Thoracic aorta (tissue), 2 donors: ENCODE measurements at regions not wholly inside any gene's neighbourhood (a gene's known extent, or its start where the extent isn't known, plus 50 kb on each side); places are given as distances from the start of the nearest gene placed in this dataset.

ENCODE experiments used
- ATAC-seq: fragments of 150-250 bp; one replicate; pipeline ENCODE4 v1.8.0; 2017; ENCODE audit warnings: low read depth; ENCODE audit not compliant: insufficient number of reproducible peaks, low FRiP score
- DNase-seq: peaks from one replicate; pipeline ENCODE4 v3.0.0-alpha.2; 2020; ENCODE audit warnings: low spot score
- H3K27ac ChIP-seq, 2 donors: fragments of 200-600 bp; sonication (generic); 1 replicate in 1 of 2; 2 replicates in 1 of 2; pipeline ENCODE4 v1.5.1; 2016; ENCODE audit warnings: mild to moderate bottlenecking in 2 of 2, moderate library complexity in 2 of 2
- H3K27me3 ChIP-seq: fragments of 200-600 bp; sonication (generic); replicated peaks from 2 replicates; pipeline ENCODE4 v1.6.0; 2016; ENCODE audit warnings: mild to moderate bottlenecking; ENCODE audit not compliant: insufficient read depth
- H3K36me3 ChIP-seq: fragments of 200-600 bp; sonication (generic); one replicate; pipeline ENCODE4 v1.5.1; 2016
- H3K4me1 ChIP-seq, 2 donors: fragments of 200-600 bp; sonication (generic); 1 replicate in 1 of 2; 2 replicates in 1 of 2; pipeline versions ENCODE4 v1.5.1 to v1.6.0; 2016; ENCODE audit warnings: low read depth in 2 of 2, mild to moderate bottlenecking in 1 of 2; ENCODE audit not compliant: control insufficient read depth in 1 of 2
- H3K4me3 ChIP-seq: fragments of 200-600 bp; sonication (generic); 2 replicates; pipeline ENCODE4 v1.5.1; 2016; ENCODE audit warnings: mild to moderate bottlenecking
- H3K9me3 ChIP-seq: fragments of 200-600 bp; sonication (generic); 2 replicates; pipeline ENCODE4 v1.5.1; 2016
- TF ChIP-seq, protein P1 (sequence below): fragments of 200-600 bp; sonication (generic); IDR thresholded peaks from one replicate; pipeline ENCODE4 v1.5.1; 2019; ENCODE audit warnings: antibody characterized with exemption

DNA sequence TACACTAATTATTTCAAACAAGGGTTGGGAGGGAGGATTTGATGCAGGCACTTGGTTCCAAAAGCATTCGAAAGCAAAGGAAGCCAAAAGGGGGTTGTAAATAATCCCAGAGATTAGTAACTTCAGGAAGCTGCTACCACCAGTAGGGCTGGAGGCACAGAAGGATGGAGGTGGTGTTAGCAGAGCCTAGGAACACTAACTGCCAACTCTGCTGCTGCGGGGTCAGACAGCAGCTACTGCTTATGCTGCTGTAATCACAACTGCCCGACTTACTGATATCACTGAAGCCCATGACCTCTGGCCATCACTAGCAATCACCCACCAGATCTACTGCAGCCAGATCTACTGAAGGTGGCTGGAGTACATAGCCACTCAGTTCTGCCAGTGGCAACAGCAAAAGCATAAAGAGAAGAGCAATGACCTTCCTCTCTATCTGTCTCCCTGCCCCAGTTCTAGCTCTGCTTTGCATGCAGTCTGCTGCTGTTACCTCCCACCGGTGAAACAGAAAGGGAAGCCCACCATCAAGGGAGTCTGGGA lies 408.5 kb downstream of the PLPP3 start:
- no peak overlapping the region for H3K4me3 ChIP-seq
- no peaks in the 10 kb centered on the region for H3K9me3 ChIP-seq
- H3K27me3 ChIP-seq: no peaks in the 10 kb centered on the region
- ATAC-seq: no peak
- no peaks in the 10 kb centered on the region for H3K36me3 ChIP-seq
- peak overlapping the region; percentile 21 to 64 for H3K27ac ChIP-seq
- H3K4me1 ChIP-seq: peaks cover 11 to 26% of the 10 kb centered on the region in 2 donors
- TF ChIP-seq, protein P1, sequence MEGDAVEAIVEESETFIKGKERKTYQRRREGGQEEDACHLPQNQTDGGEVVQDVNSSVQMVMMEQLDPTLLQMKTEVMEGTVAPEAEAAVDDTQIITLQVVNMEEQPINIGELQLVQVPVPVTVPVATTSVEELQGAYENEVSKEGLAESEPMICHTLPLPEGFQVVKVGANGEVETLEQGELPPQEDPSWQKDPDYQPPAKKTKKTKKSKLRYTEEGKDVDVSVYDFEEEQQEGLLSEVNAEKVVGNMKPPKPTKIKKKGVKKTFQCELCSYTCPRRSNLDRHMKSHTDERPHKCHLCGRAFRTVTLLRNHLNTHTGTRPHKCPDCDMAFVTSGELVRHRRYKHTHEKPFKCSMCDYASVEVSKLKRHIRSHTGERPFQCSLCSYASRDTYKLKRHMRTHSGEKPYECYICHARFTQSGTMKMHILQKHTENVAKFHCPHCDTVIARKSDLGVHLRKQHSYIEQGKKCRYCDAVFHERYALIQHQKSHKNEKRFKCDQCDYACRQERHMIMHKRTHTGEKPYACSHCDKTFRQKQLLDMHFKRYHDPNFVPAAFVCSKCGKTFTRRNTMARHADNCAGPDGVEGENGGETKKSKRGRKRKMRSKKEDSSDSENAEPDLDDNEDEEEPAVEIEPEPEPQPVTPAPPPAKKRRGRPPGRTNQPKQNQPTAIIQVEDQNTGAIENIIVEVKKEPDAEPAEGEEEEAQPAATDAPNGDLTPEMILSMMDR: no peak
- no peak for DNase-seq

DNA sequence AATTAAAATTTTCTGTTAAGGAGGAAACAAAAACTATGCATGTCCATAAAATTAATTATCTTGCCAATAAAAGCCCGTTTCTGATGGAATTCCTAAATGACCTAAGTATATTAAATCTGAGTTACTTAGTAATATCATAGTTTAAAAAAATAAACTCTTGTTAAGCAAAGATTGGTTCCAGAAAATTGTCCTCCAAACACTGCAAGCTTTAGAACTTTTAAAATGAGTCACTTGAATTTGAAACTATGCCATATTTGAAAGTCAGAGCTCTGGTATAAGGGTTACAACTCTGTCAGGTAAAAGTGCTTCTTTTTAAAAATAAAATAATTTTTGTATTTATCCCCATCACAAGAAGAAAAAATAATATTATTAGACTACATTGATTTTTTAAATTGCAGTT lies 409.5 kb downstream of the PLPP3 start:
- Histone ChIP-seq H3K4me1 (peaks cover 11 to 19% of the 10 kb centered on the region in 2 donors), H3K36me3 (no peaks in the 10 kb centered on the region), H3K27ac (peak overlapping the region in 1 of 2 donors; percentile 2), H3K9me3 (no peaks in the 10 kb centered on the region), H3K27me3 (no peaks in the 10 kb centered on the region), H3K4me3 (no peak overlapping the region)
- no peak for DNase-seq
- ATAC-seq: no peak
- TF ChIP-seq, protein P1: no peak

DNA sequence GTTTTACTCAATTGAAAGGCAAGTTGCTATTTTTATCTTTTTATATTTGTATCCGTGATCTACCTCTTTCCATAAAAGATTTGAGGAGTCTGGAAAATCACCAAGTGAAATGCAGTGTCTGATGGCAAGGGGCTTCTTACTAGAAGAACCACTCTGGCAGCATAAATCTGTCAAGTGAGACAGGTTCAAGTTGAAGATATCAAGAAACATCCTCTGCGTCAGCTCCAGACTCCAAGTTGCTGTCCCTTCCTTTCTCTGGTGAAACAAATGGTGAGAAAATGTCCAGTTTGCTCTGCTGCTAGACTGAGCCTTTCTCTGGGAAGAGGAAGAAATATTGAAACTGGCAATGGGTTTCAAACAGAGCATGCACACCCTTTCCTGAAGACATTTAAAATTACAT lies 411.2 kb downstream of the PLPP3 start:
- DNase-seq (no peak), ATAC-seq (no peak)
- TF ChIP-seq, protein P1: no peak
- Histone ChIP-seq H3K4me3 (no peak overlapping the region), H3K27me3 (no peaks in the 10 kb centered on the region), H3K4me1 (peaks cover 11 to 18% of the 10 kb centered on the region in 2 donors), H3K27ac (no peak overlapping the region), H3K9me3 (no peaks in the 10 kb centered on the region), H3K36me3 (no peaks in the 10 kb centered on the region)

DNA sequence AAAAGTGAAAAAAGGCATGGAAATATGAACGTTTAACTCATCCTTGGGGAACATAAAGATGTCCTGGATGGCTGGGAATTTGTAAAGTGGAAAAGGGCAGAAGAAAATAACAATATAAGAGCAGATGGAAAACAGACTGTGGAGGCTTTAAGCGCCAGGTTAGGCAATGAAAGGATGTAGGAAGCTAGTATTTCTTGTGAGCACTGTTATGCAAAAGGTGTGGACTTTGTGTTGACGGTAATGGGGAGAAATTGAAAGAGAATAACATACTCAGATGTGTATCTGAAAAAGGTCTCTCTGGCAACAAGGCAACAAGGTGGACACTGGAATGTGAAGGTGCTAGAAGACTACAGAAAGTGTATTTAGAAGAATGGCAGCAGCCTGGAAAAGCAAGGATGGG lies 411.8 kb downstream of the PLPP3 start:
- no peak overlapping the region for H3K4me3 ChIP-seq
- DNase-seq (no peak), ATAC-seq (no peak)
- H3K27ac ChIP-seq: no peak overlapping the region
- H3K36me3 ChIP-seq: no peaks in the 10 kb centered on the region
- TF ChIP-seq, protein P1: no peak
- peaks cover 11 to 18% of the 10 kb centered on the region in 2 donors for H3K4me1 ChIP-seq
- no peaks in the 10 kb centered on the region for H3K27me3 ChIP-seq
- H3K9me3 ChIP-seq: no peaks in the 10 kb centered on the region

DNA sequence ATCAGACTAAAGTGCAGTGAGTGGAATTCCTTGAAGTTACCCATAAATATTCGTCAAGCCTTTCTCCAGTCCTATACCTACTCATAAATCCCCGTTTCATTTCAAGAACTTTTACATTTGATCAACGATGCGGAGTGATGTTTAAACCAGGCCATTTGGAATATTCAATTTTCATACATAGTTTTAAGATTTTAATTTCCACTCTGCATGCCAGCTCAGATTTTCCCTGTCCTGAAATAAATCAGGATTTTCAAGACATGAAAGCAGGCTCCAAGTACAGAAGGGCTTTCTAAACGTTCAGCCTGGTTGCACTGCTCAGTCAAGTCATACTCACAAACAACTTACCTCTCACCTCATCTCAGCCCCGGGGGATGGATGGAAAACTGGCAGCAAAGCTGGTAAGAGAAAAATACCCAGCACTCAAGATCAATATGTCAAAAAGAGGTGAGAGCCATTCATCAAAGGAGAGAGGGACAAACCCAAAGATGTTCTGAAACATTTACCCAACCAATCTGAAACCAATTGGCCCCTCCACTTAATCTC lies 418.5 kb downstream of the PLPP3 start:
- no peaks in the 10 kb centered on the region for H3K27me3 ChIP-seq
- no peak overlapping the region for H3K4me3 ChIP-seq
- TF ChIP-seq, protein P1: no peak
- no peak for ATAC-seq
- no peaks in the 10 kb centered on the region for H3K9me3 ChIP-seq
- H3K27ac ChIP-seq: no peak overlapping the region
- H3K4me1 ChIP-seq: peaks cover 0 to 12% of the 10 kb centered on the region in 2 donors
- DNase-seq: no peak
- H3K36me3 ChIP-seq: no peaks in the 10 kb centered on the region
